OCI-LY1 (cell line): ENCODE measurements at regions not wholly inside any gene's neighbourhood (a gene's known extent, or its start where the extent isn't known, plus 50 kb on each side); places are given as distances from the start of the nearest gene placed in this dataset.

Experiments
- H2AFZ ChIP-seq: fragments of 200-600 bp; sonication (generic), shearing (Covaris generic); 2 replicates; pipeline ENCODE4 v1.6.0; 2014; ENCODE audit warnings: antibody characterized with exemption, mild to moderate bottlenecking, low read length
- H3F3A ChIP-seq: fragments of 200-600 bp; sonication (generic), shearing (Covaris generic); 2 replicates; pipeline ENCODE4 v1.6.0; 2014; ENCODE audit warnings: mild to moderate bottlenecking, antibody characterized with exemption, low read length, moderate library complexity; ENCODE audit not compliant: insufficient read depth
- H3K27ac ChIP-seq: fragments of 200-600 bp; sonication (generic); 2 replicates; pipeline ENCODE4 v1.5.1; 2014; ENCODE audit warnings: low read length, mixed run types, mild to moderate bottlenecking, low read depth; ENCODE audit not compliant: poor library complexity, severe bottlenecking
- H3K27me3 ChIP-seq: fragments of 200-600 bp; sonication (generic); 2 replicates; pipeline ENCODE4 v1.6.0; 2014; ENCODE audit warnings: antibody characterized with exemption, mild to moderate bottlenecking, low read length, moderate library complexity; ENCODE audit not compliant: insufficient read depth
- H3K36me3 ChIP-seq: fragments of 200-600 bp; sonication (generic); 2 replicates; pipeline ENCODE4 v1.6.1; 2014; ENCODE audit warnings: mild to moderate bottlenecking, antibody characterized with exemption, low read length, moderate library complexity, mixed read lengths; ENCODE audit not compliant: insufficient read depth
- H3K4me1 ChIP-seq: fragments of 200-600 bp; sonication (generic); 2 replicates; pipeline ENCODE4 v1.5.1; 2014; ENCODE audit warnings: mild to moderate bottlenecking, low read length, moderate library complexity; ENCODE audit not compliant: insufficient read depth, severe bottlenecking
- H3K4me2 ChIP-seq: fragments of 200-600 bp; sonication (generic), shearing (Covaris generic); 2 replicates; pipeline ENCODE4 v1.6.1; 2014; ENCODE audit warnings: low read length
- H3K4me3 ChIP-seq: fragments of 200-600 bp; sonication (generic); 2 replicates; pipeline ENCODE4 v1.5.1; 2014; ENCODE audit warnings: low read length, low read depth, mild to moderate bottlenecking, mixed read lengths; ENCODE audit not compliant: poor library complexity, severe bottlenecking
- H3K79me2 ChIP-seq: fragments of 200-600 bp; shearing (Covaris generic); 2 replicates; pipeline ENCODE4 v1.6.1; 2016; ENCODE audit warnings: mixed run types, low read length, mixed read lengths; ENCODE audit not compliant: insufficient read depth
- H3K9ac ChIP-seq: fragments of 200-600 bp; sonication (generic), shearing (Covaris generic); 2 replicates; pipeline ENCODE4 v1.6.1; 2014; ENCODE audit warnings: mild to moderate bottlenecking, low read length, mixed read lengths
- H3K9me2 ChIP-seq: fragments of 200-600 bp; sonication (generic), shearing (Covaris generic); 2 replicates; pipeline ENCODE4 v1.6.1; 2014; ENCODE audit warnings: low read depth, mild to moderate bottlenecking, low read length, mixed read lengths
- H3K9me3 ChIP-seq: fragments of 200-600 bp; shearing (Covaris generic); 2 replicates; pipeline ENCODE4 v1.6.1; 2014; ENCODE audit warnings: low read length, mixed read lengths
- H4K20me1 ChIP-seq: fragments of 200-600 bp; sonication (generic), shearing (Covaris generic); 2 replicates; pipeline ENCODE4 v1.6.0; 2016; ENCODE audit warnings: mild to moderate bottlenecking, low read length; ENCODE audit not compliant: insufficient read depth
- CTCF ChIP-seq: fragments of 200-600 bp; sonication (generic), shearing (Covaris generic); IDR thresholded peaks from 2 replicates; pipeline ENCODE4 v1.5.1; 2017; ENCODE audit warnings: mild to moderate bottlenecking, antibody characterized with exemption, low read length, moderate library complexity, mixed read lengths
- EZH2 ChIP-seq: fragments of 200-600 bp; sonication (generic), shearing (Covaris generic); IDR thresholded peaks from 2 replicates; pipeline ENCODE4 v1.8.0; 2017; ENCODE audit warnings: borderline replicate concordance, mixed run types, mild to moderate bottlenecking, antibody characterized with exemption, low read length, moderate library complexity, mixed read lengths

GRCh38 chr11:92790926-92791616 lies 178.4 kb upstream of the MTNR1B start:
- H3K4me1 ChIP-seq: no peaks in the 10 kb centered on the region
- H3K27me3 ChIP-seq: no peaks in the 10 kb centered on the region
- H3K27ac ChIP-seq: no peak overlapping the region
- H3K9me2 ChIP-seq: no peaks in the 10 kb centered on the region
- H4K20me1 ChIP-seq: no peaks in the 10 kb centered on the region
- no peaks in the 10 kb centered on the region for H3K9me3 ChIP-seq
- H3K36me3 ChIP-seq: no peaks in the 10 kb centered on the region
- no peak overlapping the region for H3K4me2 ChIP-seq
- H2AFZ ChIP-seq: no peak overlapping the region
- H3K4me3 ChIP-seq: no peak overlapping the region
- TF ChIP-seq CTCF (no peak), EZH2 (no peak)
- no peak overlapping the region for H3K9ac ChIP-seq
- no peaks in the 10 kb centered on the region for H3K79me2 ChIP-seq
- H3F3A ChIP-seq: no peaks in the 10 kb centered on the region

GRCh38 chr11:92791886-92792285 lies 177.6 kb upstream of the MTNR1B start:
- Histone ChIP-seq H3K4me1 (no peaks in the 10 kb centered on the region), H3F3A (no peaks in the 10 kb centered on the region), H3K9me3 (no peaks in the 10 kb centered on the region)

GRCh38 chr11:92793189-92793588 lies 176.3 kb upstream of the MTNR1B start:
- Histone ChIP-seq H4K20me1 (no peaks in the 10 kb centered on the region), H3K9me2 (no peaks in the 10 kb centered on the region), H3K4me3 (no peak overlapping the region), H3K4me2 (no peak overlapping the region), H2AFZ (no peak overlapping the region), H3K79me2 (no peaks in the 10 kb centered on the region), H3K27me3 (no peaks in the 10 kb centered on the region), H3K9ac (no peak overlapping the region), H3F3A (no peaks in the 10 kb centered on the region), H3K9me3 (no peaks in the 10 kb centered on the region), H3K4me1 (no peaks in the 10 kb centered on the region), H3K27ac (no peak overlapping the region), H3K36me3 (no peaks in the 10 kb centered on the region)
- TF ChIP-seq EZH2 (no peak), CTCF (no peak)

More at GRCh38 chr11:92791886-92792285, 177.6 kb upstream of the MTNR1B start:
- Histone ChIP-seq H3K79me2 (no peaks in the 10 kb centered on the region), H3K27me3 (no peaks in the 10 kb centered on the region), H4K20me1 (no peaks in the 10 kb centered on the region), H3K9me2 (no peaks in the 10 kb centered on the region), H2AFZ (no peak overlapping the region), H3K36me3 (no peaks in the 10 kb centered on the region), H3K9ac (no peak overlapping the region), H3K4me2 (no peak overlapping the region), H3K4me3 (no peak overlapping the region), H3K27ac (no peak overlapping the region)
- TF ChIP-seq CTCF: no peak
- TF ChIP-seq EZH2: no peak
